Endothelial cell of umbilical vein (primary cell): ENCODE measurements at regions not wholly inside any gene's neighbourhood (a gene's known extent, or its start where the extent isn't known, plus 50 kb on each side); places are given as distances from the start of the nearest gene placed in this dataset.

Experiments used
- BruUV-seq: library from RNA; stranded (reverse); fragments of 400-500 nt; replicated peaks from 2 replicates; lab custom pipeline; 2021; lab: Mats Ljungman, UMichigan
- CTCF ChIA-PET: fragments of 300-600, 350-600 bp; sonication (Branson Sonifier 250); formaldehyde crosslinking; loops from one replicate; lab custom pipeline; 2021; ENCODE audit warnings: antibody characterized with exemption, inconsistent platforms; lab: Charles Lee
- POLR2A ChIA-PET: fragments of 300-600, 350-600 bp; sonication (Branson Sonifier 250); formaldehyde crosslinking; loops from one replicate; lab custom pipeline; 2021; ENCODE audit warnings: antibody characterized with exemption, inconsistent platforms; lab: Charles Lee
- DNase-seq: peaks from one replicate; pipeline ENCODE4 v3.0.0-alpha.2; 2011; ENCODE audit warnings: low read depth, low spot score
- FAIRE-seq: peaks from 2 replicates; lab custom pipeline; 2011; peaks lifted over from hg19 to GRCh38; lab: Jason Lieb, UNC
- H2AFZ ChIP-seq: 2 replicates; pipeline ENCODE4 v1.6.0; 2012; ENCODE audit warnings: low read depth, low read length, control low read depth, inconsistent platforms
- H3K27ac ChIP-seq: 2 replicates; pipeline ENCODE4 v1.5.1; 2011; ENCODE audit warnings: low read depth, mild to moderate bottlenecking, control low read depth, low read length, moderate library complexity; ENCODE audit not compliant: insufficient read depth
- H3K27me3 ChIP-seq, 2 experiments: 2 replicates each; pipeline versions ENCODE4 v1.6.0 to v1.6.1; 2011; ENCODE audit warnings: low read length in 2 of 2, mixed read lengths in 1 of 2; ENCODE audit not compliant: control insufficient read depth in 2 of 2, insufficient read depth in 2 of 2
- H3K36me3 ChIP-seq, 2 experiments: 2 replicates in 1 of 2; 3 replicates in 1 of 2; pipeline ENCODE4 v1.5.1; 2011; ENCODE audit warnings: low read length in 2 of 2, mild to moderate bottlenecking in 1 of 2, moderate library complexity in 1 of 2; ENCODE audit not compliant: control insufficient read depth in 2 of 2, insufficient read depth in 2 of 2; ENCODE audit errors: extremely low read depth in 1 of 2
- H3K4me1 ChIP-seq: 3 replicates; pipeline ENCODE4 v1.5.1; 2011; ENCODE audit warnings: mild to moderate bottlenecking, low read length; ENCODE audit not compliant: control insufficient read depth, insufficient read depth; ENCODE audit errors: extremely low read depth
- H3K4me2 ChIP-seq: 2 replicates; pipeline ENCODE4 v1.6.1; 2011; ENCODE audit warnings: low read length, control low read depth, mixed read lengths; ENCODE audit not compliant: insufficient read depth
- H3K4me3 ChIP-seq, 3 experiments: fragments of 200-600 bp in 1 of 3; sonication (generic), shearing (Covaris generic) in 1 of 3; replicated peaks in 1 of 3; 2 replicates each; pipeline ENCODE4 v1.5.1; 2011 to 2016; ENCODE audit warnings: control low read depth in 3 of 3, low read length in 3 of 3, mild to moderate bottlenecking in 2 of 3, inconsistent platforms in 1 of 3, low read depth in 1 of 3, moderate library complexity in 1 of 3; ENCODE audit not compliant: insufficient read depth in 1 of 3
- H3K79me2 ChIP-seq: 2 replicates; pipeline ENCODE4 v1.6.0; 2012; ENCODE audit warnings: low read length, inconsistent platforms; ENCODE audit not compliant: control insufficient read depth, insufficient read depth
- H3K9ac ChIP-seq: replicated peaks from 2 replicates; pipeline ENCODE3; 2011; ENCODE audit warnings: low read length, control low read depth; ENCODE audit not compliant: insufficient read depth; ENCODE audit errors: extremely low read depth
- H3K9me1 ChIP-seq: replicated peaks from 3 replicates; pipeline ENCODE4 v1.6.0; 2011; ENCODE audit warnings: mild to moderate bottlenecking, low read length; ENCODE audit not compliant: control insufficient read depth, insufficient read depth; ENCODE audit errors: extremely low read depth
- H3K9me3 ChIP-seq: replicated peaks from 2 replicates; pipeline ENCODE4 v1.5.1; 2012; ENCODE audit warnings: low read length, inconsistent platforms; ENCODE audit not compliant: control insufficient read depth, insufficient read depth
- H4K20me1 ChIP-seq: replicated peaks from 2 replicates; pipeline ENCODE3; 2011; ENCODE audit warnings: mild to moderate bottlenecking, low read length; ENCODE audit not compliant: control insufficient read depth, insufficient read depth; ENCODE audit errors: extremely low read depth
- CTCF ChIP-seq, 2 donors: IDR thresholded peaks; 1 replicate in 1 of 2; 2 replicates in 1 of 2; pipeline ENCODE4 v1.5.1; 2011; ENCODE audit warnings: low read length in 2 of 2, mild to moderate bottlenecking in 2 of 2, moderate library complexity in 2 of 2, control low read depth in 1 of 2, inconsistent platforms in 1 of 2, low read depth in 1 of 2; ENCODE audit not compliant: insufficient read depth in 1 of 2; ENCODE audit errors: extremely low read depth in 1 of 2
- EZH2 ChIP-seq: IDR thresholded peaks from 2 replicates; pipeline ENCODE4 v1.6.1; 2012; ENCODE audit warnings: borderline replicate concordance, low read depth, mild to moderate bottlenecking, moderate library complexity, low read length, inconsistent platforms; ENCODE audit not compliant: severe bottlenecking
- FOS ChIP-seq: IDR thresholded peaks from 2 replicates; pipeline ENCODE4 v1.6.1; 2011; ENCODE audit warnings: mild to moderate bottlenecking, low read length, moderate library complexity, borderline replicate concordance; ENCODE audit not compliant: insufficient read depth
- GATA2 ChIP-seq: IDR thresholded peaks from 2 replicates; pipeline ENCODE4 v1.7.0; 2011; ENCODE audit warnings: low read depth, mild to moderate bottlenecking, moderate library complexity, mixed read lengths, low read length; ENCODE audit not compliant: insufficient read length, insufficient read depth
- JUN ChIP-seq: IDR thresholded peaks from 2 replicates; pipeline ENCODE4 v1.6.1; 2011; ENCODE audit warnings: borderline replicate concordance, low read depth; ENCODE audit not compliant: insufficient read length, insufficient read depth
- MAX ChIP-seq: IDR thresholded peaks from 2 replicates; pipeline ENCODE4 v1.6.1; 2011; ENCODE audit not compliant: insufficient read depth, insufficient read length
- MYC ChIP-seq: IDR thresholded peaks from one replicate; pipeline ENCODE4 v1.6.1; 2011; ENCODE audit warnings: mild to moderate bottlenecking, low read depth, low read length
- POLR2A ChIP-seq: IDR thresholded peaks from 2 replicates; pipeline ENCODE4 v1.6.1; 2012; ENCODE audit warnings: low read depth, mild to moderate bottlenecking, control low read depth, low read length
- POLR2AphosphoS5 ChIP-seq: IDR thresholded peaks from 2 replicates; pipeline ENCODE4 v1.6.1; 2012; ENCODE audit warnings: low read depth, mild to moderate bottlenecking, control low read depth, low read length, moderate library complexity; ENCODE audit not compliant: insufficient read depth
- dilution Hi-C: fragments of 300-500 bp; cut with MboI; formaldehyde crosslinking; loops from one replicate; pipeline ENCODE4 v1.15.0; 2019; ENCODE audit warnings: low sequenced_read_pairs; ENCODE audit not compliant: extremely low pct_ligation_motif_present
- intact Hi-C: fragments of 100-400 bp; cut with micrococcal nuclease; formaldehyde crosslinking; loops from one replicate; pipeline ENCODE4 v1.10.0; 2022

- Histone ChIP-seq H3K4me1 (no peaks in the 10 kb centered on the region), H3K9ac (no peak overlapping the region), H3K4me2 (no peak overlapping the region), H3K4me3 (no peak overlapping the region), H3K79me2 (no peaks in the 10 kb centered on the region), H3K27me3 (no peaks in the 10 kb centered on the region), H3K36me3 (no peaks in the 10 kb centered on the region), H3K9me1 (no peaks in the 10 kb centered on the region), H3K27ac (no peak overlapping the region), H2AFZ (no peak overlapping the region), H4K20me1 (no peaks in the 10 kb centered on the region), H3K9me3 (no peaks in the 10 kb centered on the region)
- TF ChIP-seq EZH2 (no peak), POLR2AphosphoS5 (no peak), MAX (no peak), CTCF (IDR thresholded peaks at IDR 0.05; ENCODE audit: extremely low read depth in 1 of 2, insufficient read depth in 1 of 2, low read depth in 1 of 2, low read length in 2 of 2) (no peak), GATA2 (no peak), FOS (no peak), JUN (no peak), POLR2A (no peak), MYC (no peak)
- ChIA-PET POLR2A (no interaction called here), CTCF (interaction anchor here (0.9 kb wide), 1 partner anchor 11 kb away, joined by 3 read pairs; no protein-coding TSS in a partner anchor)
- intact Hi-C loops = no loop called here
- no TSS peak for BruUV-seq
- no peak for DNase-seq
- FAIRE-seq = no peak
- dilution Hi-C loops = no loop called here
These were observed 756.4 kb upstream of the NR2F2 start for GRCh38 chr15:95574053-95574452.
